DMS 273 (cell line): ENCODE measurements at regions not wholly inside any gene's neighbourhood (a gene's known extent, or its start where the extent isn't known, plus 50 kb on each side); places are given as distances from the start of the nearest gene placed in this dataset.
A peak's percentile ranks its signal among the peaks of the same experiment; 100 is the strongest.

Experiments
- DNase-seq: peaks from one replicate; lab custom pipeline; 2025; ENCODE audit not compliant: unreplicated experiment; lab: John Stamatoyannopoulos, UW

GRCh38 chr7:79877874-79878465, 256.7 kb upstream of the GNAI1 start:
- DNase-seq: peak; percentile 68

- peak; percentile 58 for DNase-seq
Measured at GRCh38 chr7:79876848-79877252, 257.8 kb upstream of the GNAI1 start.

- DNase-seq: no peak
Measured at GRCh38 chr7:79874797-79875196, 259.8 kb upstream of the GNAI1 start.

DNA sequence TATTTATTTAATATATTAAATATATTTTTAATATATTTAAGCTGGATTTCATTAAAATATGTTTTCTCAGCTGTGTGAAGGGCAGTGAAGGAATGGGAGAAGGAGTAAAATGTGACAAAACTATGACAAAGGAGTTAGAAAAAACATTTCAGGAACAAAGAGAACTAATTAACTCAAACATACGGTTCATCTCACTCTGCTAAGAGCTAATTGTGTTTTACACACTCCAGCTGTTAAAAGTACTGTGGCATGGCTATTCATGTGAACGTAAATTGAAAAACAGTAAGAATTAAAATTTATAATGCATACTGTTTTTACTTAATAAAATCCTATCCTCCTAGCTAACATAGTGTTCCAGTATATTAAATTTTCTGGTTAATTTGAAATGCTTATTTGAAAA, 262.5 kb upstream of the GNAI1 start:
- DNase-seq: no peak

GRCh38 chr7:79868010-79868409, 266.6 kb upstream of the GNAI1 start:
- no peak for DNase-seq

- DNase-seq: peak; percentile 57
Measured at GRCh38 chr7:79862447-79863210, 272.0 kb upstream of the GNAI1 start.

- DNase-seq: no peak
Measured at GRCh38 chr7:79855172-79855571, 279.5 kb upstream of the GNAI1 start.

DNA sequence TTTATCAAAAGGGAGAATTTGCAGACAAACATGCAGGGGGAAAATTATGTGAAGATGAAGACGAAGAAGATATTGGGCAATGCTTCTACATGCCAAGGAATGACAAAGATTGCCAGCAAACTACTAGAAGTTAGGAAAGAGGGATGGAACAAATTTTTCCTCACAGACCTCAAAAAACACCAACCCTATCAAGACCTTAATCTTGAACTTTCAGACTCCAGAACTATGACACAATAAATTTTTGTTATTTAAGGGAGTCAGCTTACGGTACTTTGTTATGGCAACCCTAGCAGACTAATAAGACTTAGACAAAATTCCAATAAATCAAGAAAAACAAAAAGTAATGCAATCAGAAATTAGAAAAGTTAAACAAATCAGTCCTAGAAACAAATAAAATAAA, 280.0 kb upstream of the GNAI1 start:
- DNase-seq: no peak

DNA sequence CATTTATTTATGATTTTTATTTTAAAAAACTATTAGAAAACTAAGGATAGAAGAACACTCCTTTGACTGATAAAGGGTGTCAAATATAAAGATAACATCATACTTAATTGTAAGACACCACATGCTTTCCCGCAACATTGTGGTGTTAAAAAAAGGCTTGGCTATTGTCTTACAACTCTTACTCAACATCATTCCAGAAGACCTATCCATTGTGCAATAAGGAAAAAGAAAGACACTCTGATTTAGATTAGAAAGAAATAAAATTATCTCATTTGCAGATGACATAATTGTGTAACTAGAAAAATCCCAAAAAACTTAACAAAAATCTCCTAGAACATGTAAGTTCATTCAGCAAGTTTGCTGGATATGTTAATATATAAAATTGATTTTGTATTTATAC, 296.7 kb upstream of the GNAI1 start:
- DNase-seq: no peak

GRCh38 chr7:79833616-79834015, 301.0 kb upstream of the GNAI1 start:
- no peak for DNase-seq

GRCh38 chr7:79828866-79829265, 305.8 kb upstream of the GNAI1 start:
- DNase-seq: no peak

- peak; percentile 68 for DNase-seq
Measured at GRCh38 chr7:79823246-79823951, 311.2 kb upstream of the GNAI1 start.

DNA sequence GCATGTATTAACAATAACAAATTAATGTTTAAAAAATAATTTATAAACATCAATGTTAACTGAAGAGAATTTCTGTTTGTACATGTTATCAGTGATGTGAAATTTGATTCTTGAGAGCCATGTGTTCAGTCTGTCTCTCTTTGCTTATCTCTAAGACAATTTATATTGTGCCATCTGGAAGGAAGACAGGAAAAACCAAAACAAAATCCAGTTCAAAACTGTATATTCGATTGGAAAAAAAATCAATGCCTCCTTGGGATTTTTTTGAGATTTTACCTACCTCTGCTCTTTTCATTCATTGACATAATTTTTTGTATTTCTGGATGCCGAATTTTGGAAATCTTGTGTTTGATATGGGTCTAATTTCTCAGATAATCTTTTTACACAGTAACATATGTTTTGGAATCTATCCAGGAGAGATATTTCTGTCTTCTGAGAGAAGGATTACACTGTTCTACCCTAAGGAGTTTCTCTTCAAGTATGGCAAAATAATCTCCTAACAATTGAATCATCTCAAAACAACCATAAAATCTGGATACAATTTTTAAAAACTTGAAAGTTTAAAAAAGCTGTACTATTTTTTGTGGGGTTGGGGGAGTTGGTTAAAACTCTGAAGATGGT, 311.9 kb upstream of the GNAI1 start:
- DNase-seq: peak; percentile 90

GRCh38 chr7:79820387-79820786, 314.2 kb upstream of the GNAI1 start:
- peak; percentile 98 for DNase-seq

DNA sequence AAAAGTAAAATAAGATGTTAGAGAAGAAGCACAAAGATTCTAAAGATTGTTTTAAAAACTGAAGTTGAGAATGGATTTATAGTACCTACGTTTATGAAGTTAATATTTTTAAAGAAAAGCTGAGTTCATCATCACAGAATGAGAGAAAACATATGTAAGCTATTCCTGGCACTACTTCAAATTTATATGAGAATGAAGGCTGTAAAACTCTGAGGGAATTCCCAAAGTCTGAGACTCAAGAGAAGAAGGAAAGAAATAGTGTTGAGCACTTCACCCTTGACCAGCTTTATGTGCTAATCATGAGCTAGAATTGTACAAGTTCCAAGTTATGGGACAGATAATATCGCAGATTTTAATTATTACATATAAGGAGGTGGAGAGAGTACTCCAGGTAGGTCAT, 323.7 kb upstream of the GNAI1 start:
- no peak for DNase-seq

- peak; percentile 78 for DNase-seq
Measured at GRCh38 chr7:79806161-79806734, 328.4 kb upstream of the GNAI1 start.

DNA sequence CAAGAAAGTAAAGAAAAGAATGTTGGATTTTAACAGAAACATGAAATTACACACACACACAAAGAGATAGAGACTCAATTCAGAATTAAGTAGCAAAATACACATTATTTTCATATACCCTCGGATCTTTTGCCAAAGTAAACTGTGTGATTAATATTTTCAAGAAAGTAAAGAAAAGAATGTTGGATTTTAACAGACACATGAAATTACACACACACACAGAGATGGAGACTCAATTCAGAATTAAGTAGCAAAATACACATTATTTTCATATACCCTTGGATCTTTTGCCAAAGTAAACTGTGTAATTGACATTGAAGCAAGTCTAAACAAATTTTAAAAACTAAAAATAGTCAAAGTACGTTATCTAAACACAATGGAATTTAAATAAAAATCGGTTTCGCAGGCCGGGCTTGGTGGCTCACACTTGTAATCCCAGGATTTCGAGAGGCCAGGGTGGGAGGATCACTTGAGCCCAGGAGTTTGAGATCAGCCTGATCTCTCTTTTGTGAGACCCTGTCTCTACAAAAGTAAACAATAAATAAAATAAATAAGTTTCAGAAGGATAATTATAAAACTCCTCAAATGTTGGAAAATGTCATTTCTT, 337.3 kb upstream of the MAGI2 start:
- no peak for DNase-seq

DNA sequence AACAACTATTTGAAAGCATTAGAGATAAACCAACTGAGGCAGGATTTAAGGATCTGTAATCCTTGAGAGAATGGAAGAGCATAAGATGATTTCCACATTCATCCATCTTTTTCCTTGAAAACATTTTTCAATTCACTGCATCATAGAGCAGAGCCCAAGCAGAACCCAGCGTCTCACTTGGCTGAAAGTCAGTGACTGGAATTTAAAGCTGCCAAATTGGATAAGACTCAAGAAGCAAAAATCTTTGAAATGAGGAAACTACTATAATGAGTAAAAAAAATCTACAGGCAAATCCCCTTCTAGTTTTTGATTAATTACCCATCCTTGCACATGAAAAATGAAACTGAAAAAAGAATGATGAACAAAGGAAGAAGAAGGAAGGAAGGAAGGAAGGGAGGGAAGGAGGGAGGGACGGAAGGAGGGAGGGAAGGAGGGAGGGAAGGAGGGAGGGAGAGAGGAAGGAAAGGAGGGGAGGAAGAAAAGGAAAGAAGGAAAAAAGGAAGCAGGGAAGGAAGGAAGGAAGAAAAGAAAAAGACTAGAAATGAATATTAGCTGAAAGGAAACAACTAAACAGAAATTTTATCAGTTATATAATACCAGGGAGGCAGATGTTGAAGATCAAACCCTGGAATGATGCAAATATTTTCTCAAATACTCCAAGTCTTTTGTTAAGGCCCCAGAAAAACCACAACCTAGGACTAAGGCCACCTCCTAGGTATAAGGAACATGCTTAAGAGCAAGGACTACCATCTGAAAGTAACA, 336.3 kb upstream of the MAGI2 start:
- no peak for DNase-seq

GRCh38 chr7:79787623-79788022, 334.2 kb upstream of the MAGI2 start:
- no peak for DNase-seq

GRCh38 chr7:79787096-79787495, 333.6 kb upstream of the MAGI2 start:
- no peak for DNase-seq
